ENCODE measurements at regions not wholly inside any gene's neighbourhood (a gene's known extent, or its start where the extent isn't known, plus 50 kb on each side); places are given as distances from the start of the nearest gene placed in this dataset.
"Not testable (repeated sequence)": the region's sequence is repeated elsewhere in the genome, so short reads cannot be mapped to it uniquely, and the experiment has no call there.

- not testable (repeated sequence) for TF ChIP-seq POLR2A (IDR thresholded peaks at IDR 0.05; ENCODE audit: low read length); GATA1 (IDR thresholded peaks at IDR 0.05; ENCODE audit: low read depth, low read length)
These were observed 241.5 kb upstream of the NOCT start for GRCh38 chr4:138774125-138774524.
